Hematopoietic multipotent progenitor cell (in vitro differentiated cells): ENCODE measurements at regions not wholly inside any gene's neighbourhood (a gene's known extent, or its start where the extent isn't known, plus 50 kb on each side); places are given as distances from the start of the nearest gene placed in this dataset.

Source experiments
- DNase-seq, 3 donors: peaks; one replicate each; pipeline ENCODE4 v3.0.0-alpha.2; 2011 to 2015; ENCODE audit warnings: low read depth in 2 of 3, low spot score in 2 of 3

- no peak for DNase-seq
Observed at GRCh38 chr3:168858327-168858726, 762.6 kb upstream of the GOLIM4 start.

GRCh38 chr3:168850109-168850508 is 754.4 kb upstream of the GOLIM4 start:
- no peak for DNase-seq

- peak in 2 of 3 donors; percentile 39 to 75 for DNase-seq
Observed at GRCh38 chr3:168847291-168847883, 751.7 kb upstream of the GOLIM4 start.

- no peak for DNase-seq
Observed at GRCh38 chr3:168844894-168845482, 749.3 kb upstream of the GOLIM4 start.

- no peak for DNase-seq
Observed at GRCh38 chr3:168844472-168844871, 748.7 kb upstream of the GOLIM4 start.

- no peak for DNase-seq
Observed at GRCh38 chr3:168843481-168843880, 747.8 kb upstream of the GOLIM4 start.

- no peak for DNase-seq
Observed at GRCh38 chr3:168839653-168840052, 743.9 kb upstream of the GOLIM4 start.

- no peak for DNase-seq
Observed at GRCh38 chr3:168834558-168834957, 738.8 kb upstream of the GOLIM4 start.

- DNase-seq, result no peak
Observed at GRCh38 chr3:168828943-168829342, 733.2 kb upstream of the GOLIM4 start.

GRCh38 chr3:168828536-168828935 is 732.8 kb upstream of the GOLIM4 start:
- no peak for DNase-seq

GRCh38 chr3:168828014-168828413 is 732.3 kb upstream of the GOLIM4 start:
- DNase-seq, result no peak

GRCh38 chr3:168824107-168824506 is 728.4 kb upstream of the GOLIM4 start:
- peak in 1 of 3 donors; percentile 10 for DNase-seq

GRCh38 chr3:168823466-168823865 is 727.7 kb upstream of the GOLIM4 start:
- DNase-seq, result no peak

GRCh38 chr3:168820810-168821415 is 725.2 kb upstream of the GOLIM4 start:
- no peak for DNase-seq

- no peak for DNase-seq
Observed at GRCh38 chr3:168817177-168817576, 721.5 kb upstream of the GOLIM4 start.

GRCh38 chr3:168815946-168816345 is 720.2 kb upstream of the GOLIM4 start:
- DNase-seq, result no peak

GRCh38 chr3:168813225-168813802 is 717.6 kb upstream of the GOLIM4 start:
- DNase-seq, result no peak

GRCh38 chr3:168812234-168812633 is 716.5 kb upstream of the GOLIM4 start:
- DNase-seq, result no peak

- no peak for DNase-seq
Observed at GRCh38 chr3:168808596-168808995, 712.9 kb upstream of the GOLIM4 start.

GRCh38 chr3:168807448-168807847 is 711.7 kb upstream of the GOLIM4 start:
- DNase-seq, result no peak

GRCh38 chr3:168806871-168807270 is 711.1 kb upstream of the GOLIM4 start:
- no peak for DNase-seq

GRCh38 chr3:168803536-168803935 is 707.8 kb upstream of the GOLIM4 start:
- DNase-seq, result no peak
